T-helper 22 cell (primary cell): ENCODE measurements at regions not wholly inside any gene's neighbourhood (a gene's known extent, or its start where the extent isn't known, plus 50 kb on each side); places are given as distances from the start of the nearest gene placed in this dataset.

ENCODE experiments used
- DNase-seq: peaks from one replicate; pipeline ENCODE4 v3.0.0-alpha.2; 2020; ENCODE audit warnings: low read depth

- DNase-seq: no peak
These were observed 50.5 kb upstream of the LRRC1 start for GRCh38 chr6:53744321-53744720.

- no peak for DNase-seq
These were observed 53.6 kb upstream of the LRRC1 start for GRCh38 chr6:53741034-53741823.

GRCh38 chr6:53737746-53738145 lies 57.1 kb upstream of the LRRC1 start:
- no peak for DNase-seq

GRCh38 chr6:53735896-53736295 lies 58.9 kb upstream of the LRRC1 start:
- DNase-seq: no peak

GRCh38 chr6:53734473-53735299 lies 60.1 kb upstream of the LRRC1 start:
- no peak for DNase-seq

- no peak for DNase-seq
These were observed 62.8 kb upstream of the LRRC1 start for GRCh38 chr6:53731866-53732636.

- no peak for DNase-seq
These were observed 64.0 kb upstream of the LRRC1 start for GRCh38 chr6:53730767-53731166.

GRCh38 chr6:53728570-53729194 lies 63.1 kb upstream of the KLHL31 start:
- no peak for DNase-seq

- DNase-seq: no peak
These were observed 62.2 kb upstream of the KLHL31 start for GRCh38 chr6:53727748-53728147.

- DNase-seq: peak; percentile 29
These were observed 60.4 kb upstream of the KLHL31 start for GRCh38 chr6:53725791-53726575.

- DNase-seq: no peak
These were observed 58.9 kb upstream of the KLHL31 start for GRCh38 chr6:53724501-53724900.

GRCh38 chr6:53723331-53723730 lies 57.8 kb upstream of the KLHL31 start:
- no peak for DNase-seq

GRCh38 chr6:53721766-53722165 lies 56.2 kb upstream of the KLHL31 start:
- DNase-seq: no peak

GRCh38 chr6:53718597-53719460 lies 53.3 kb upstream of the KLHL31 start:
- no peak for DNase-seq

- no peak for DNase-seq
These were observed 52.0 kb upstream of the KLHL31 start for GRCh38 chr6:53717566-53717965.

GRCh38 chr6:53715434-53715833 lies 49.9 kb upstream of the KLHL31 start:
- DNase-seq: no peak
